GM18508 (cell line): ENCODE measurements at regions not wholly inside any gene's neighbourhood (a gene's known extent, or its start where the extent isn't known, plus 50 kb on each side); places are given as distances from the start of the nearest gene placed in this dataset.

Source experiments
- ATAC-seq: cut with Tn5 transposase; IDR thresholded peaks from one replicate; pipeline ENCODE4 v1.9.1; 2021; ENCODE audit warnings: moderate number of reproducible peaks; ENCODE audit not compliant: insufficient read depth, unreplicated experiment

- ATAC-seq, result no peak
These were observed 50.2 kb upstream of the PHLPP1 start for GRCh38 chr18:62665188-62665587.
